ENCODE measurements at regions not wholly inside any gene's neighbourhood (a gene's known extent, or its start where the extent isn't known, plus 50 kb on each side); places are given as distances from the start of the nearest gene placed in this dataset.

- no peak for TF ChIP-seq CTCF (IDR thresholded peaks at IDR 0.05; ENCODE audit: borderline replicate concordance, extremely low read depth, low read length, poor library complexity, severe bottlenecking)
- TF ChIP-seq EZH2 (IDR thresholded peaks at IDR 0.05; ENCODE audit: borderline replicate concordance, low read depth, low read length, severe bottlenecking), result no peak
Observed at GRCh38 chr5:101688156-101688555, 607.9 kb downstream of the SLCO4C1 start.

All from DND-41 (cell line).